SU-DHL-6 (cell line): ENCODE measurements at regions not wholly inside any gene's neighbourhood (a gene's known extent, or its start where the extent isn't known, plus 50 kb on each side); places are given as distances from the start of the nearest gene placed in this dataset.
"Not testable (repeated sequence)": the region's sequence is repeated elsewhere in the genome, so short reads cannot be mapped to it uniquely, and the experiment has no call there.

Experiments used
- H2AFZ ChIP-seq: fragments of 200-600 bp; sonication (generic); 2 replicates; pipeline ENCODE4 v1.6.1; 2014; ENCODE audit warnings: low read depth, mild to moderate bottlenecking, moderate library complexity, mixed read lengths, antibody characterized with exemption, low read length; ENCODE audit not compliant: severe bottlenecking
- H3F3A ChIP-seq: fragments of 200-600 bp; shearing (Covaris generic); 2 replicates; pipeline ENCODE4 v1.6.0; 2016; ENCODE audit warnings: antibody characterized with exemption, mild to moderate bottlenecking; ENCODE audit not compliant: insufficient read depth
- H3K27ac ChIP-seq: fragments of 200-600 bp; sonication (generic); 2 replicates; pipeline ENCODE4 v1.5.1; 2016; ENCODE audit warnings: low read depth, mild to moderate bottlenecking, low read length, moderate library complexity, mixed read lengths
- H3K27me3 ChIP-seq: fragments of 200-600 bp; sonication (generic), shearing (Covaris generic); 2 replicates; pipeline ENCODE4 v1.6.0; 2014; ENCODE audit warnings: mild to moderate bottlenecking, low read length
- H3K36me3 ChIP-seq: fragments of 200-600 bp; sonication (generic); 2 replicates; pipeline ENCODE4 v1.6.1; 2014; ENCODE audit warnings: mild to moderate bottlenecking, low read length, mixed read lengths
- H3K4me2 ChIP-seq: fragments of 300-600, 200-600 bp; shearing (Covaris generic), sonication (generic); 2 replicates; pipeline ENCODE4 v1.6.0; 2014; ENCODE audit warnings: low read length, low read depth, mild to moderate bottlenecking; ENCODE audit not compliant: poor library complexity, severe bottlenecking
- H3K4me3 ChIP-seq: fragments of 200-600 bp; sonication (generic); 2 replicates; pipeline ENCODE4 v1.5.1; 2014; ENCODE audit warnings: antibody characterized with exemption, low read length, mild to moderate bottlenecking, mixed read lengths; ENCODE audit not compliant: insufficient read depth, poor library complexity, severe bottlenecking
- H3K79me2 ChIP-seq: fragments of 200-600 bp; sonication (generic); 2 replicates; pipeline ENCODE4 v1.6.1; 2014; ENCODE audit warnings: mild to moderate bottlenecking, low read length, moderate library complexity; ENCODE audit not compliant: insufficient read depth
- H3K9ac ChIP-seq: fragments of 200-600 bp; sonication (generic); 2 replicates; pipeline ENCODE4 v1.7.0; 2014; ENCODE audit warnings: mild to moderate bottlenecking, low read length
- H3K9me2 ChIP-seq: fragments of 200-600 bp; sonication (generic); replicated peaks from 2 replicates; pipeline ENCODE4 v1.6.1; 2014; ENCODE audit warnings: low read length; ENCODE audit not compliant: insufficient read depth
- H3K9me3 ChIP-seq: fragments of 200-600 bp; sonication (generic); 2 replicates; pipeline ENCODE4 v1.6.1; 2014; ENCODE audit warnings: low read length, mixed read lengths; ENCODE audit not compliant: insufficient read depth
- H4K20me1 ChIP-seq: fragments of 200-600 bp; sonication (generic); 2 replicates; pipeline ENCODE4 v1.6.1; 2014; ENCODE audit warnings: low read depth, mild to moderate bottlenecking, antibody characterized with exemption, low read length, moderate library complexity, mixed read lengths
- CTCF ChIP-seq: fragments of 200-600 bp; sonication (generic); IDR thresholded peaks from one replicate; pipeline ENCODE4 v1.5.1; 2017; ENCODE audit warnings: antibody characterized with exemption, mild to moderate bottlenecking, low read length, moderate library complexity; ENCODE audit not compliant: insufficient read depth, poor library complexity, severe bottlenecking
- EZH2phosphoT487 ChIP-seq: fragments of 200-600 bp; sonication (generic), shearing (Covaris generic); conservative IDR thresholded peaks from 2 replicates; pipeline ENCODE4 v1.6.1; 2018; ENCODE audit warnings: mild to moderate bottlenecking, antibody characterized with exemption, low read length, moderate library complexity, mixed read lengths

GRCh38 chr11:116033931-116034553, 529.8 kb upstream of the CADM1 start:
- Histone ChIP-seq H3K27me3 (no peaks in the 10 kb centered on the region), H3K27ac (no peak overlapping the region), H3K79me2 (no peaks in the 10 kb centered on the region), H3K36me3 (no peaks in the 10 kb centered on the region), H3K9ac (no peak overlapping the region), H3K9me2 (no peaks in the 10 kb centered on the region), H3K4me3 (no peak overlapping the region), H3F3A (no peaks in the 10 kb centered on the region), H3K9me3 (no peaks in the 10 kb centered on the region), H4K20me1 (no peaks in the 10 kb centered on the region), H3K4me2 (no peak overlapping the region), H2AFZ (no peak overlapping the region)
- no peak for TF ChIP-seq CTCF
- no peak for TF ChIP-seq EZH2phosphoT487

GRCh38 chr11:116030697-116031331, 526.6 kb upstream of the CADM1 start:
- no peak overlapping the region for H3K4me2 ChIP-seq
- H3K79me2 ChIP-seq: no peaks in the 10 kb centered on the region
- H3K27me3 ChIP-seq: no peaks in the 10 kb centered on the region
- H4K20me1 ChIP-seq: no peaks in the 10 kb centered on the region
- H3K4me3 ChIP-seq: no peak overlapping the region
- H3K9me3 ChIP-seq: no peaks in the 10 kb centered on the region
- H2AFZ ChIP-seq: no peak overlapping the region
- H3F3A ChIP-seq: no peaks in the 10 kb centered on the region
- H3K27ac ChIP-seq: no peak overlapping the region
- no peak overlapping the region for H3K9ac ChIP-seq
- H3K36me3 ChIP-seq: no peaks in the 10 kb centered on the region
- TF ChIP-seq CTCF (no peak), EZH2phosphoT487 (no peak)
- H3K9me2 ChIP-seq: no peaks in the 10 kb centered on the region

GRCh38 chr11:116028506-116028905, 524.3 kb upstream of the CADM1 start:
- not testable (repeated sequence) for H3K27ac ChIP-seq, H3K27me3 ChIP-seq, H3K9ac ChIP-seq, H3K4me3 ChIP-seq, H3K9me2 ChIP-seq, H3K79me2 ChIP-seq, H3K36me3 ChIP-seq, H3K4me2 ChIP-seq, H3K9me3 ChIP-seq, H3F3A ChIP-seq, H4K20me1 ChIP-seq, H2AFZ ChIP-seq

GRCh38 chr11:115999437-115999836, 495.2 kb upstream of the CADM1 start:
- Histone ChIP-seq H3K79me2 (no peaks in the 10 kb centered on the region), H2AFZ (no peak overlapping the region), H3F3A (no peaks in the 10 kb centered on the region), H3K27ac (no peak overlapping the region), H3K36me3 (no peaks in the 10 kb centered on the region), H3K9ac (no peak overlapping the region), H4K20me1 (no peaks in the 10 kb centered on the region), H3K9me2 (no peaks in the 10 kb centered on the region), H3K4me2 (no peak overlapping the region), H3K4me3 (no peak overlapping the region), H3K9me3 (no peaks in the 10 kb centered on the region), H3K27me3 (no peaks in the 10 kb centered on the region; the same call in 1 of the 2 replicates)
- TF ChIP-seq EZH2phosphoT487 (no peak), CTCF (no peak)
